Loucy (cell line): ENCODE measurements at regions not wholly inside any gene's neighbourhood (a gene's known extent, or its start where the extent isn't known, plus 50 kb on each side); places are given as distances from the start of the nearest gene placed in this dataset.

Experiments
- H2AFZ ChIP-seq: fragments of 200-600 bp; sonication (generic); 2 replicates; pipeline ENCODE4 v1.6.0; 2016; ENCODE audit warnings: antibody characterized with exemption, mild to moderate bottlenecking, low read length, moderate library complexity
- H3F3A ChIP-seq: fragments of 200-600 bp; 2 replicates; pipeline ENCODE4 v1.6.0; 2016; ENCODE audit warnings: antibody characterized with exemption, low read depth, mild to moderate bottlenecking
- H3K27me3 ChIP-seq: fragments of 200-600 bp; sonication (generic); 2 replicates; pipeline ENCODE4 v1.6.1; 2014; ENCODE audit warnings: low read length, mild to moderate bottlenecking; ENCODE audit not compliant: insufficient read depth, poor library complexity, severe bottlenecking
- H3K36me3 ChIP-seq: fragments of 200-600 bp; sonication (generic); 2 replicates; pipeline ENCODE4 v1.6.1; 2016; ENCODE audit warnings: low read length; ENCODE audit not compliant: insufficient read depth
- H3K4me1 ChIP-seq: fragments of 200-600 bp; sonication (generic); 2 replicates; pipeline ENCODE4 v1.5.1; 2014; ENCODE audit warnings: low read length, mild to moderate bottlenecking; ENCODE audit not compliant: insufficient read depth, poor library complexity, severe bottlenecking
- H3K4me2 ChIP-seq: fragments of 200-600 bp; sonication (generic); 2 replicates; pipeline ENCODE4 v1.6.0; 2014; ENCODE audit warnings: antibody characterized with exemption, low read length, low read depth, mild to moderate bottlenecking; ENCODE audit not compliant: poor library complexity, severe bottlenecking
- H3K4me3 ChIP-seq: fragments of 200-600 bp; sonication (generic); 2 replicates; pipeline ENCODE4 v1.5.1; 2014; ENCODE audit warnings: low read length, mild to moderate bottlenecking, mixed read lengths; ENCODE audit not compliant: poor library complexity, severe bottlenecking
- H3K79me2 ChIP-seq: fragments of 200-600 bp; sonication (generic); 2 replicates; pipeline ENCODE4 v1.6.1; 2014; ENCODE audit warnings: low read length; ENCODE audit not compliant: insufficient read depth
- H3K9ac ChIP-seq: fragments of 200-600 bp; sonication (generic); 2 replicates; pipeline ENCODE4 v1.6.0; 2014; ENCODE audit warnings: mild to moderate bottlenecking, low read depth, low read length, moderate library complexity; ENCODE audit not compliant: poor library complexity, severe bottlenecking
- H3K9me2 ChIP-seq: fragments of 200-600 bp; sonication (generic); replicated peaks from 2 replicates; pipeline ENCODE4 v1.6.1; 2016; ENCODE audit warnings: low read depth, low read length, mixed read lengths
- H3K9me3 ChIP-seq: fragments of 200-600 bp; sonication (generic); 2 replicates; pipeline ENCODE4 v1.6.1; 2014; ENCODE audit warnings: mild to moderate bottlenecking, antibody characterized with exemption, low read length, low read depth; ENCODE audit not compliant: insufficient read depth
- H4K20me1 ChIP-seq: fragments of 200-600 bp; sonication (generic); 2 replicates; pipeline ENCODE4 v1.6.0; 2014; ENCODE audit warnings: antibody characterized with exemption, low read length, mild to moderate bottlenecking; ENCODE audit not compliant: insufficient read depth, poor library complexity, severe bottlenecking
- CTCF ChIP-seq: fragments of 200-600 bp; sonication (generic); conservative IDR thresholded peaks from 2 replicates; pipeline ENCODE4 v1.5.1; 2014; ENCODE audit warnings: mild to moderate bottlenecking, antibody characterized with exemption, low read length
- EZH2phosphoT487 ChIP-seq: fragments of 200-600 bp; IDR thresholded peaks from 2 replicates; pipeline ENCODE4 v1.6.1; 2018; ENCODE audit warnings: antibody characterized with exemption, mild to moderate bottlenecking, moderate library complexity, borderline replicate concordance

GRCh38 chr21:16071761-16072160 lies 342.0 kb downstream of the USP25 start:
- Histone ChIP-seq H3K9ac (no peak overlapping the region), H3K36me3 (no peaks in the 10 kb centered on the region), H3K27me3 (no peaks in the 10 kb centered on the region), H3F3A (no peaks in the 10 kb centered on the region), H3K4me1 (no peaks in the 10 kb centered on the region), H3K4me3 (no peak overlapping the region), H4K20me1 (no peaks in the 10 kb centered on the region), H3K79me2 (no peaks in the 10 kb centered on the region), H3K4me2 (no peak overlapping the region), H2AFZ (no peak overlapping the region), H3K9me2 (no peaks in the 10 kb centered on the region), H3K9me3 (no peaks in the 10 kb centered on the region)
- TF ChIP-seq EZH2phosphoT487, result no peak
- no peak for TF ChIP-seq CTCF

GRCh38 chr21:16072221-16072620 lies 342.4 kb downstream of the USP25 start:
- Histone ChIP-seq H3K36me3 (no peaks in the 10 kb centered on the region), H3K4me2 (no peak overlapping the region), H4K20me1 (no peaks in the 10 kb centered on the region), H3K4me3 (no peak overlapping the region), H2AFZ (no peak overlapping the region), H3F3A (no peaks in the 10 kb centered on the region), H3K9ac (no peak overlapping the region), H3K4me1 (no peaks in the 10 kb centered on the region), H3K79me2 (no peaks in the 10 kb centered on the region), H3K9me3 (no peaks in the 10 kb centered on the region), H3K9me2 (no peaks in the 10 kb centered on the region), H3K27me3 (no peaks in the 10 kb centered on the region)
- TF ChIP-seq EZH2phosphoT487 (no peak), CTCF (no peak)

GRCh38 chr21:16072737-16073136 lies 343.0 kb downstream of the USP25 start:
- TF ChIP-seq EZH2phosphoT487 (no peak), CTCF (no peak)

More at GRCh38 chr21:16072737-16073136, 343.0 kb downstream of the USP25 start:
- Histone ChIP-seq H3K79me2 (no peaks in the 10 kb centered on the region), H3K9ac (no peak overlapping the region), H4K20me1 (no peaks in the 10 kb centered on the region), H3K4me2 (no peak overlapping the region), H2AFZ (no peak overlapping the region), H3K4me3 (no peak overlapping the region), H3K4me1 (no peaks in the 10 kb centered on the region), H3K9me3 (no peaks in the 10 kb centered on the region), H3K9me2 (no peaks in the 10 kb centered on the region), H3K27me3 (no peaks in the 10 kb centered on the region), H3F3A (no peaks in the 10 kb centered on the region), H3K36me3 (no peaks in the 10 kb centered on the region)
